Esophagus muscularis mucosa (tissue), 4 donors: ENCODE measurements at regions not wholly inside any gene's neighbourhood (a gene's known extent, or its start where the extent isn't known, plus 50 kb on each side); places are given as distances from the start of the nearest gene placed in this dataset.
"Not testable (repeated sequence)": the region's sequence is repeated elsewhere in the genome, so short reads cannot be mapped to it uniquely, and the experiment has no call there.

Experiments
- DNase-seq: peaks from one replicate; pipeline ENCODE4 v3.0.0-alpha.2; 2017; ENCODE audit errors: extremely low spot score
- H3K27ac ChIP-seq, 4 donors: fragments of 200-600 bp; sonication (generic); replicated peaks in 1 of 4; 1 replicate in 3 of 4; 2 replicates in 1 of 4; pipeline ENCODE4 v1.5.1; 2016 to 2019; ENCODE audit warnings: mild to moderate bottlenecking in 1 of 4
- H3K27me3 ChIP-seq, 4 donors: fragments of 200-600 bp; sonication (generic); one replicate each; pipeline versions ENCODE4 v1.5.1 to v1.6.0; 2016 to 2019
- H3K36me3 ChIP-seq, 4 donors: fragments of 200-600 bp; sonication (generic); one replicate each; pipeline ENCODE4 v1.5.1; 2016 to 2019
- H3K4me1 ChIP-seq, 4 donors: fragments of 200-600 bp; sonication (generic); one replicate each; pipeline ENCODE4 v1.5.1; 2016 to 2019
- H3K4me3 ChIP-seq, 4 donors: fragments of 200-600 bp; sonication (generic); 1 replicate in 2 of 4; 2 replicates in 2 of 4; pipeline ENCODE4 v1.5.1; 2016 to 2019; ENCODE audit warnings: mild to moderate bottlenecking in 4 of 4, moderate library complexity in 1 of 4
- H3K9me3 ChIP-seq, 4 donors: fragments of 200-600 bp; sonication (generic); 1 replicate in 3 of 4; 2 replicates in 1 of 4; pipeline ENCODE4 v1.5.1; 2016 to 2019
- EP300 ChIP-seq: sonication (generic); formaldehyde crosslinking; IDR thresholded peaks from one replicate; pipeline ENCODE4 v1.6.1; 2017; ENCODE audit warnings: antibody characterized with exemption
- POLR2A ChIP-seq: fragments of 450-650 bp; IDR thresholded peaks from one replicate; pipeline ENCODE4 v1.6.1; 2017; ENCODE audit warnings: antibody characterized with exemption, moderate library complexity, mild to moderate bottlenecking, low read depth
- POLR2AphosphoS5 ChIP-seq, 2 donors: sonication (generic); formaldehyde crosslinking; IDR thresholded peaks; one replicate each; pipeline ENCODE4 v1.6.1; 2017; ENCODE audit warnings: antibody characterized with exemption in 2 of 2
- WGBS: methylation state at CpG from one replicate; pipeline ENCODE4 v1.1.5; 2018; 5-methylcytosine and 5-hydroxymethylcytosine counted together
- intact Hi-C: fragments of 100-400 bp; cut with DNase I; formaldehyde crosslinking; loops from one replicate; pipeline ENCODE4 v1.15.1; 2023
- TF ChIP-seq, protein P1 (sequence below), 3 experiments: fragments of 200-600 bp in 2 of 3; fragments of 450-650 bp in 1 of 3; sonication (generic) in 2 of 3; IDR thresholded peaks; one replicate each; pipeline ENCODE4 v1.5.1; 2017 to 2019; ENCODE audit warnings: antibody characterized with exemption in 3 of 3, mild to moderate bottlenecking in 2 of 3, moderate library complexity in 1 of 3

DNA sequence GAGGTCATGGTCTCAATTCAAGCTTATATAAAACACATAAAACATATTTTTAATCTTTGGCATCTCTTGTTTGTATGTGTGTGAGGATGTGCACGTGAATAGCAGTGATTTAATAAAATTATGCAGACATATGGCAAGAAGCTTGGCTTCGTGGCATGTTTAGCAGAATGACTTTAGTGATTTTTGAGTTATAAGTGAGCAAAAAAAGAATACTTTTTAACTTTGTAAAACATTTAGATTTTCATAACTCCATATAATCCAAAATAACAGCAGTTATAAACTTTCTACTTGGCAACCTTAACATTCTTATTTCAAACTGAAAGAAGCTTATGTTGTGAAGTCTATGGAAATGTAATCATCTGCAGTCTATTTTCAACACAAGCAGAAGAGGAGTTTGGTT is 120.6 kb downstream of the SLITRK1 start:
- DNase-seq, result no peak
- WGBS, result 37% methylated on average over 2 of the region's 2 CpGs
- no peak for TF ChIP-seq POLR2A
- no peak for TF ChIP-seq POLR2AphosphoS5 (IDR thresholded peaks at IDR 0.05)
- TF ChIP-seq, protein P1, sequence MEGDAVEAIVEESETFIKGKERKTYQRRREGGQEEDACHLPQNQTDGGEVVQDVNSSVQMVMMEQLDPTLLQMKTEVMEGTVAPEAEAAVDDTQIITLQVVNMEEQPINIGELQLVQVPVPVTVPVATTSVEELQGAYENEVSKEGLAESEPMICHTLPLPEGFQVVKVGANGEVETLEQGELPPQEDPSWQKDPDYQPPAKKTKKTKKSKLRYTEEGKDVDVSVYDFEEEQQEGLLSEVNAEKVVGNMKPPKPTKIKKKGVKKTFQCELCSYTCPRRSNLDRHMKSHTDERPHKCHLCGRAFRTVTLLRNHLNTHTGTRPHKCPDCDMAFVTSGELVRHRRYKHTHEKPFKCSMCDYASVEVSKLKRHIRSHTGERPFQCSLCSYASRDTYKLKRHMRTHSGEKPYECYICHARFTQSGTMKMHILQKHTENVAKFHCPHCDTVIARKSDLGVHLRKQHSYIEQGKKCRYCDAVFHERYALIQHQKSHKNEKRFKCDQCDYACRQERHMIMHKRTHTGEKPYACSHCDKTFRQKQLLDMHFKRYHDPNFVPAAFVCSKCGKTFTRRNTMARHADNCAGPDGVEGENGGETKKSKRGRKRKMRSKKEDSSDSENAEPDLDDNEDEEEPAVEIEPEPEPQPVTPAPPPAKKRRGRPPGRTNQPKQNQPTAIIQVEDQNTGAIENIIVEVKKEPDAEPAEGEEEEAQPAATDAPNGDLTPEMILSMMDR (IDR thresholded peaks at IDR 0.05), result no peak
- no peak for TF ChIP-seq EP300

DNA sequence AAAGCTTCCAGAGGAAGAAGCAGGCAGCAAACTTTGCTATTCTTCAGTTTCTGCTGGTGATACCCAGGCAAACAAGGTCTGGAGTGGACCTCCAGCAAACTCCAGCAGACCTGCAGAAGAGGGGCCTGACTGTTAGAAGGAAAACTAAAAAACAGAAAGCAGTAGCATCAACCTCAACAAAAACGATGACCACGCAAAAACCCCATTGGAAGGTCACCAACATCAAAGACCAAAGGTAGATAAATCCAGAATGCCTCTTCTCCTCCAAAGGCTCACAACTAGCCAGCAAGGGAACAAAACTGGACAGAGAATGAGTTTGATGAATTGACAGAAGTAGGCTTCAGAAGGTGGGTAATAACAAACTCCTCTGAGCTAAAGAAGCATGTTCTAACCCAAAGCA is 127.1 kb downstream of the SLITRK1 start:
- intact Hi-C loops, H3K27ac ChIP-seq, H3K36me3 ChIP-seq, DNase-seq, H3K4me1 ChIP-seq, H3K27me3 ChIP-seq, H3K4me3 ChIP-seq, H3K9me3 ChIP-seq: not testable (repeated sequence)
- 96% methylated on average over 2 of the region's 2 CpGs for WGBS

More for the DNA sequence above, 120.6 kb downstream of the SLITRK1 start:
- Histone ChIP-seq H3K27ac (no peak overlapping the region), H3K4me1 (no peaks in the 10 kb centered on the region), H3K36me3 (no peaks in the 10 kb centered on the region), H3K27me3 (no peaks in the 10 kb centered on the region), H3K4me3 (no peak overlapping the region), H3K9me3 (no peaks in the 10 kb centered on the region)
- intact Hi-C loops, result no loop called here

DNA sequence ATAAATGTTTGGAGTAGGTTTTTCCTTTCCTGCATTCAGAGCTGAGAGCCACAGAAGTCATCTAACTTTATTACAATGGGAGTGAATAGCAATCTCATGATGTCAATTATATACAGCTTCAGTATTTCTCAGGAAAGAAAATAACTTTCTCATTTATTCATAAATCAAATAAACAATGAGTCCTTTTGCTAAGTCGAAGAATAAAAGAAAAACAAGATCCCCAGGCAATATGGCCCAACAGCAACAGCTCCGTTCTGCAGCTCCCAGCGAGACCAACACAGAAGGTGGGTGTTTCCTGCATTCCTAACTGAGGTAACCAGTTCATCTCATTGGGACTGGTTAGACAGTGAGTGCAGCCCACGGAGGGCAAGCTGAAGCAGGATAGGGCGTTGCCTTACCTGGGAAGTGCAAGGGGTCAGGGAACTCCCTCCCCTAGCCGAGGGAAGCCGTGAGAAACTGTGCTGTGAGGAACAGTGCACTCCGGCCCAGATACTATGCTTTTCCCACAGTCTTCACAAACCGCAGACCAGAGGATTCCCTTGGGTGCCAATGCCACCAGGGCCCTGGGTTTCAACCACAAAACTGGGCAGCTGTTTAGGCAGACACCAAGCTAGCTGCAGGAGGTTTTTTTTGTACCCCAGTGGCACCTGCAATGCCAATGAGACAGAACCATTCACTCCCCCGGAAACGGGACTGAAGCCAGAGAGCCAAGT is 128.2 kb downstream of the SLITRK1 start:
- no peaks in the 10 kb centered on the region for H3K36me3 ChIP-seq
- intact Hi-C loops, result no loop called here
- 80% methylated on average over 11 of the region's 11 CpGs for WGBS
- no peak overlapping the region for H3K27ac ChIP-seq
- H3K4me3 ChIP-seq, result no peak overlapping the region
- no peaks in the 10 kb centered on the region for H3K27me3 ChIP-seq
- peaks cover 0 to 7% (median 2%) of the 10 kb centered on the region in 4 donors for H3K9me3 ChIP-seq
- TF ChIP-seq EP300 (no peak), POLR2AphosphoS5 (IDR thresholded peaks at IDR 0.05) (no peak), POLR2A (no peak)
- TF ChIP-seq, protein P1 (IDR thresholded peaks at IDR 0.05), result no peak
- no peak for DNase-seq
- no peaks in the 10 kb centered on the region for H3K4me1 ChIP-seq

DNA sequence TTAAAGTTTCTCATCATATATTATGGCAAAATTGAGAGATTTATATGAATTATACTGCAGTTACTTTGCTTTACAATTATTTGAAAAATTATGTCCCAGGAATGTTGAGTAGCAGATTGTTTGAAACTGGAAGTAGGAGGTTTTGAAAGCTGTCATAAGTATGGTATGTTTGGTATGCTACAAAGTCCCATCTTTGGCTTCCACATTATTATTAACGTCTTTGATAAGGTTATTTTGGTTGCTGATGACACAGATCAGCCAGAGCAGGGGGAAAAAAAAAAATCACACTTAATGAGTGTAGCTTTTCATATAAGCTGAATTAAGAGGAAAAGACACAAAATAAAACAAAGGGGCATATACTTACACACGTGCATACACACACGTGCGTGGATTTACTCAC is 130.1 kb downstream of the SLITRK1 start:
- DNase-seq, result no peak
- Histone ChIP-seq H3K36me3 (no peaks in the 10 kb centered on the region), H3K27ac (no peak overlapping the region), H3K4me3 (no peak overlapping the region), H3K4me1 (no peaks in the 10 kb centered on the region), H3K9me3 (peaks cover 0 to 7% (median 2%) of the 10 kb centered on the region in 4 donors), H3K27me3 (no peaks in the 10 kb centered on the region)
- WGBS, result 63% methylated on average over 4 of the region's 4 CpGs
- intact Hi-C loops, result no loop called here
- TF ChIP-seq EP300, result no peak
- TF ChIP-seq POLR2A, result no peak
- no peak for TF ChIP-seq POLR2AphosphoS5 (IDR thresholded peaks at IDR 0.05)
- TF ChIP-seq, protein P1 (IDR thresholded peaks at IDR 0.05), result no peak

DNA sequence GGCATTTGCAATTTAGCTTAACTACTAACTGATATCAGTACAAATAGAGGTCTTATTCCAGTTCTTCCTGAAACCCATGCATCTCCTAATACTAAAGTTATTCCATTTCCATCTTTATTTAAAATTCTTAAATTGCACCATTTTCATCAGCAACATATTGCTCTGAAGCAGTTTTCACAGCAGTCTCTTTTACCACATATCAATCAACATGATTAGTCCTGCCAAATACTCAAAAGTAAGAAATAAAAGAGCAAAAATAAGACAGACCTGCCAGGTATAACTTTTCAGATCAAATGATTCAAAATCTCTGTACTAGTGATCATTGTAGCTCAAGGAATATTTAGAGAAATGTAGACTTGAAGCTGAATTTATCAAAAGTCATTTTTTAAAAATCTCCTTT is 141.7 kb downstream of the SLITRK1 start:
- TF ChIP-seq POLR2A, result no peak
- TF ChIP-seq EP300, result no peak
- no peaks in the 10 kb centered on the region for H3K27me3 ChIP-seq
- intact Hi-C loops, result no loop called here
- no peak overlapping the region for H3K4me3 ChIP-seq
- no peaks in the 10 kb centered on the region for H3K4me1 ChIP-seq
- no peaks in the 10 kb centered on the region for H3K9me3 ChIP-seq
- DNase-seq, result no peak
- H3K36me3 ChIP-seq, result no peaks in the 10 kb centered on the region
- no peak overlapping the region for H3K27ac ChIP-seq

DNA sequence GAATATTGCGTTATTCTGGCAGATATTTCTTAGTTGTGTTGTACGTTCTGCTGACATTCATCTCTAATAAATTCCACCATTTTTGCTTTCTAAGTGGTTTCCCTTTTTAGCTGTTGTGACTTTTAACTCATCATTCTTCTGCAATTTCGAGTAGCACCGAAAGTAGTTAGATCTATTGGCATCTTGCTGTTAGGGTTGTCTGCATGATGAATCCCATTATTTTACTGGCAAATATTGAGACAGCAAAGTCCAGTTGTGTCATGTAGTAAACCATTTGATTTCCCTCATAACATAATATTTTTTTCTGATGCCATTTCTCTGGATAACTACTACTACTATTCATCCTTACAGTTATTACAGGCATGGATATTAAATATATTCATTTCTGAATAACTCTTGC is 143.9 kb downstream of the SLITRK1 start:
- Histone ChIP-seq H3K27ac (no peak overlapping the region), H3K27me3 (no peaks in the 10 kb centered on the region), H3K36me3 (no peaks in the 10 kb centered on the region), H3K4me3 (no peak overlapping the region), H3K9me3 (no peaks in the 10 kb centered on the region), H3K4me1 (no peaks in the 10 kb centered on the region)
- DNase-seq, result no peak
- WGBS, result 86% methylated on average over 4 of the region's 4 CpGs
- TF ChIP-seq, protein P1 (IDR thresholded peaks at IDR 0.05), result no peak
- TF ChIP-seq POLR2AphosphoS5 (IDR thresholded peaks at IDR 0.05), result no peak
- TF ChIP-seq POLR2A, result no peak
- no peak for TF ChIP-seq EP300
- intact Hi-C loops, result no loop called here
